ENCODE measurements at regions not wholly inside any gene's neighbourhood (a gene's known extent, or its start where the extent isn't known, plus 50 kb on each side); places are given as distances from the start of the nearest gene placed in this dataset.

DNA sequence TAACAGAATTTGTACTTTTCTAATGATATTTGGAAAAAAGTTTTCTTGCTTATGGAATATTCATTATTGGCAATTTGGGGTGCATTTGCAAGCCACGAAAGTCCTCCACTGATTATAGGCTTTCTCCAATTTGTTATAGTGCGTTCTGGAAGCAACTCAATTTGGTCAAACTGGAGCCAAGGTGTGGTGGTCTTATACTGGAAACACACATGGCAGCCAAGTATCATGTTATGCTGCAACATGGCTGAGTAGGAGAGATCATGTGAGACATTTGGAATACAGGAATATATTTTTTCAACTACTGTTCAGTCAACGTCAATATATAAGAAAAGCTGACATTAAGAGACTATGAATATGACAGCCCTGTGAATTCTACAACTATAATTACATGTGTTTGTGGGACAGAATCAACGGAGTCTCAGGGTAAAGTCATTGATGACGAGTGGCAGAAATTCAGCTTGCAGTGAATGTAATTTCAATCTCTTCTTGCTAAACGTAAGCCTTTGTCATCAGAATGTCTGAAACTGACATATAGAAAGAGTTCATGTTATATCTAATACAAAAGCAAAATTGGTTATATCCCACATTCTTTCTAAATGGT, 83.8 kb upstream of the FIBIN start:
- no peak for DNase-seq (ENCODE audit: low read depth in 1 of 2, low spot score in 1 of 2)
- TF ChIP-seq CTCF (IDR thresholded peaks at IDR 0.05; ENCODE audit: low read depth, low read length), result no peak
- Histone ChIP-seq H3K27ac (no peak overlapping the region), H3K27me3 (no peaks in the 10 kb centered on the region), H3K36me3 (no peaks in the 10 kb centered on the region), H3K4me3 (no peak overlapping the region), H3K9me3 (ENCODE audit: low read depth) (no peaks in the 10 kb centered on the region), H3K4me1 (ENCODE audit: low read depth) (no peaks in the 10 kb centered on the region)

- no peaks in the 10 kb centered on the region for H3K27me3 ChIP-seq
- H3K9me3 ChIP-seq (ENCODE audit: low read depth), result no peaks in the 10 kb centered on the region
- TF ChIP-seq CTCF (IDR thresholded peaks at IDR 0.05; ENCODE audit: low read depth, low read length), result no peak
- no peak overlapping the region for H3K27ac ChIP-seq
- H3K4me1 ChIP-seq (ENCODE audit: low read depth), result no peaks in the 10 kb centered on the region
- no peak overlapping the region for H3K4me3 ChIP-seq
- no peak for DNase-seq (ENCODE audit: low read depth in 1 of 2, low spot score in 1 of 2)
- no peaks in the 10 kb centered on the region for H3K36me3 ChIP-seq
Observed at GRCh38 chr11:26914968-26915367, 78.9 kb upstream of the FIBIN start.

- H3K36me3 ChIP-seq, result no peaks in the 10 kb centered on the region
- no peaks in the 10 kb centered on the region for H3K27me3 ChIP-seq
- H3K27ac ChIP-seq, result no peak overlapping the region
- no peak for DNase-seq (ENCODE audit: low read depth in 1 of 2, low spot score in 1 of 2)
- H3K4me3 ChIP-seq, result no peak overlapping the region
- no peaks in the 10 kb centered on the region for H3K4me1 ChIP-seq (ENCODE audit: low read depth)
- no peaks in the 10 kb centered on the region for H3K9me3 ChIP-seq (ENCODE audit: low read depth)
- no peak for TF ChIP-seq CTCF (IDR thresholded peaks at IDR 0.05; ENCODE audit: low read depth, low read length)
Observed at GRCh38 chr11:26916805-26917204, 77.1 kb upstream of the FIBIN start.

DNA sequence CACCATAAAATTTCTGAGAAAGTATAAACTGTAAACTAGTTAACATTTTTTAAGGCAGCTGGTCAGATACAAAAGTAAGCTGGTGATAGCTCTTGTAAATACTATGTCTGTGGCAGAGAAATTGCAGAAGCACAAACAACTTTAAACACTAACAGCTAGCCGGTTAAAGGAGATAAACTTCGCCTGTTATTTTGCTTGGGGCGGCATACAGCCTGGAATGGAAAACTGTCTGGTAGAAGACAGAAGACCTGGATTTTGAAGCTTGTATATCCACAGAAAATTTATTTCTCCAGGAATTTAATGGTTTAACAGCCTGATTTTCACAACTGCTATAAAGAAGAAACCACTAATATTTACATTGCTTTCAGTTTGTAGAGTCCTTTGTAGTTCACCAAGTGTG, 65.3 kb upstream of the FIBIN start:
- no peak overlapping the region for H3K4me3 ChIP-seq
- H3K9me3 ChIP-seq (ENCODE audit: low read depth), result no peaks in the 10 kb centered on the region
- H3K36me3 ChIP-seq, result no peaks in the 10 kb centered on the region
- no peak for TF ChIP-seq CTCF (IDR thresholded peaks at IDR 0.05; ENCODE audit: low read depth, low read length)
- no peak overlapping the region for H3K27ac ChIP-seq
- no peaks in the 10 kb centered on the region for H3K27me3 ChIP-seq
- H3K4me1 ChIP-seq (ENCODE audit: low read depth), result no peaks in the 10 kb centered on the region
- DNase-seq (ENCODE audit: low read depth in 1 of 2, low spot score in 1 of 2), result no peak

- no peak for DNase-seq (ENCODE audit: low read depth in 1 of 2, low spot score in 1 of 2)
- TF ChIP-seq CTCF (IDR thresholded peaks at IDR 0.05; ENCODE audit: low read depth, low read length), result no peak
- Histone ChIP-seq H3K36me3 (no peaks in the 10 kb centered on the region), H3K27ac (no peak overlapping the region), H3K9me3 (ENCODE audit: low read depth) (no peaks in the 10 kb centered on the region), H3K4me1 (ENCODE audit: low read depth) (no peaks in the 10 kb centered on the region), H3K27me3 (no peaks in the 10 kb centered on the region), H3K4me3 (no peak overlapping the region)
Observed at GRCh38 chr11:26929806-26930517, 64.0 kb upstream of the FIBIN start.

Data from cardiac muscle cell (in vitro differentiated cells and primary cell).